ENCODE measurements at regions not wholly inside any gene's neighbourhood (a gene's known extent, or its start where the extent isn't known, plus 50 kb on each side); places are given as distances from the start of the nearest gene placed in this dataset.
A peak's percentile ranks its signal among the peaks of the same experiment; 100 is the strongest.
"Not testable (repeated sequence)": the region's sequence is repeated elsewhere in the genome, so short reads cannot be mapped to it uniquely, and the experiment has no call there.

DNA sequence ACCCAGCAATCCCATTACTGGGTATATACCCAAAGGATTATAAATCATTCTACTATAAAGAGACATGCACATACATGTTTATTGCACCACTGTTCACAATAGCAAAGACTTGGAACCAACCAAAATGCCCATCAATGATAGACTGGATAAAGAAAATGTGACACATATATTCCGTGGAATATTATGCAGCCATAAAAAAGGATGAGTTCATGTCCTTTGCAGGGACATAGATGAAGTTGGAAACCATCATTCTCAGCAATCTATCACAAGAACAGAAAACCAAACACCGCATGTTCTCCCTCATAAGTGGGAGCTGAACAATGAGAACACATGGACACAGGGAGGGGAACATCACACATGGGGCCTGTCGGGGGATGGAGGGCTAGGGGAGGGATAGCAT lies 113.2 kb upstream of the PRSS1 start:
- DNase-seq = not testable (repeated sequence)

DNA sequence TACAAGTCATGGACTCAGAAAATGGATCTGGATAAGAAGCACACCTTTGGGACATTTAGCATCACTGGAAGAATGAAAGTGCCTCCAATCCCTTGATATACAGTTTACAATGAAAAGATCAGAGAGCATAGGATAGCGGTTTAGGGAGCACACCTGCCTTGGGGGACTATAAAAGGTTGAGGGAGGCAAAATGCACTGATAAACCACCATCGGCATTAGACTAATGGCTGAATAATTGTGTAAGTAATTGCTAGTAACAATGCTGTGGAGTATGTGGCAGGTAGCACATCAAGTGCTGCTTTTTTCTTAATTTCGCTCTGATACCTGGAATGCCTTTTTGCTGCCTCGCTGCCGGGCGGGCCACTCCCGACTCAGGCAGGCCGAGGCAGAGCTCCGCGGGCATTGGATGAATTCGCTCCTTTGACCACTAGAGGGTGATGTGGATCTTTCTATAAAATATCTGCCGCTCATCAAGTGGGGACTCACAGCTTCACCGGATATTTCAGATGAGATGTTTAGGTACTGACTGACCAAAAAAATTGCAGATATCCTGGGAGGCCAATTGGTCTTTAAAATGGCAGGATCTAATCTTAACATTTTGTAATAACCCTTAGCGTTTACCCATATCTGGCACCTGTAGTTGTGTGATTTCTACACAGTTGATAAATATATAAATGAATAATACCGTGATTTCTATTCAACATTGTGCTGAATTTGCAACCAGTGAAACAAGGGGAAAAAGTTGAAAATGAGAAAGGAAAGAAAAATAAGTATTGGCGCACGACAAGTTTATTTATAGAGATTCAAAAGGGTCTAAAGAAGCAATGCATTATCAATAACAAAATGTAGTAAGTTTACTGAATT lies 116.8 kb upstream of the PRSS1 start:
- DNase-seq = peak; percentile 67 to 78

DNA sequence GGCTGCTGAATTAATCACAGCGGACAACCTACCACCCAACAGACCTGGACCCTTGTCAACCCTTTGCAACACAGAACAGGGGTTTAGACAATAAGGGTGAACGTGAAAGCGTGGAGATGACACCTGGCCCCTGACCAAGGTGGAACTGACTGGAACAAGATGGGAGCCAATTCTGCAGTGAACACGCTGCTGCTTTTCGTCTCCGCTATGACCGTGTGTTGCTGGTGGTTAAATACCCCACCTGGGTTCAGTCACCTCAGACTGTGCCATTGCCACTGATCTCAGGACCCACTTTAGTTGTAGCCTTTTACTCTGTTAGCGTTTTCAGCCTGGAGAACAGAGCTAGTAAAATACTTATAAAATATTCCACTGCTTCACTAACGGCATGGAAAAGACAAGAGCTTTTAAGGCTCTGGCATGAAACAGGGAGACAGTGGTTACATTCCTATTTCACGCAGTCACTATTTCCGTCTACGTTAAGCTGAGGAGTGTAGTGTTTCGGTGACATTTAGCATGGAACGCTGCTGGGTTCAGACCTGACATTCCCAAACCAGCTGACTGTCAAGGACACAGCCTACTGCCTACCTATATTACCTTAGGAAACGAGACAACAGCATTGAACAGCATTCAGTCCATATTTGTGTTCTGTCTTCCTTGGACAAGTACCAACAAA lies 119.5 kb upstream of the PRSS1 start:
- DNase-seq = no peak

DNA sequence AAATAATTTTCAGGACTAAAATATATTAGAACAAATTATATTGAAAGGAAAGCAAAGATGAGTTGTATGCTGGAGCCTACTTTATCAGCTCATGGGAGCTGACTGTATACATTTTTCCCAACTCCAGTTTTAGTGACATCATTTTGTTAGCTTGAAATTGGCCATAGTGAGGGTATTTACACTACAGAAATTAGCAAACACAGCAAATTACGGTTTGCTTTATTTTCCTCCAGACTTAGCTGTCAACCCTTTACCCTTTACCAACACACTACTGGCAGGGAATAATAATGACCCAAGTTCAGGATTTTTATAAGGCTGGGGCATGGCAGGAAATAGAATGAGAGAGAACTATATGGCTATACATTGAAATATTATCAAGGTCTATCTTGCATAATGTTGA lies 120.3 kb upstream of the PRSS1 start:
- DNase-seq = no peak

DNA sequence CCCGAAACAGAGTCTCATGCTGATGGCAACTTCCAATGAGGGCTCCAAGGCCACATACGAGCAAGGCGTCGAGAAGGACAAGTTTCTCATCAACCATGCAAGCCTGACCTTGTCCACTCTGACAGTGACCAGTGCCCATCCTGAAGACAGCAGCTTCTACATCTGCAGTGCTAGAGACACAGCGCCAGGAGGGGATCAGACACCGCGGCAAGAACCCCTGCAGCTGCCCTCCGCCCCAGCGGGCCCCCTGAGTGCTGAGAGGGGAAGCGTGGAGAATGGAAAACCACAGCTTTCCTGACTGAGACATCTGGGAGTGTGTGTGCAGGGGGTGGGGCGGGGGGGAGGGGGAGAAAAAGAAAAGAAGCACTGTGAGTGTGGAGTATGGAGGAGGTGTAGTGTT lies 122.0 kb upstream of the PRSS1 start:
- DNase-seq = not testable (repeated sequence)

DNA sequence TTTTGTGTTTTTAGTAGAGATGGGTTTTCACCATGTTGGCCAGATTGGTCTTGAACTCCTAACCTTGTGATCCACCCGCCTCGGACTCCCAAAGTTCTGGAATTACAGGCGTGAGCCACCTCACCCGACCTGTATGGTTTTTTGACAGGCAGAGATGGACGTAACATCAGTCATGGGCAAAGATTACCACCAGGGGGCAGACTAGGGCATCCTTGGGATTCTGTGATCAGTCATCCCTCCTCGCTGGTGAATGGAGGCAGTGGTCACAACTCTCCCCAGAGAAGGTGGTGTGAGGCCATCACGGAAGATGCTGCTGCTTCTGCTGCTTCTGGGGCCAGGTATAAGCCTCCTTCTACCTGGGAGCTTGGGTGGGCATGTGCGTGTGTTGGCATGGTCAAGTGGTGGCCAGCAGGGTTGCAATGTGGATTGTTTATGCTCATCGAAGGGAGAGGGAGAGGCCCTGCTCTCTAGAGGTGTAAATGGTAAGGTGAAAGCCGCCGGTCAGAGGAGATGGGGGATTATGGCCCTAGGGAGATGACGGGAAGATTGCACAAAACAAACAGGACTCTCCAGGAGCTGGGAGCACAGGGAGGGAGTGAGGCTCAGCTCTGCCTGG lies 122.7 kb upstream of the PRSS1 start:
- DNase-seq = peak; percentile 65 to 76

DNA sequence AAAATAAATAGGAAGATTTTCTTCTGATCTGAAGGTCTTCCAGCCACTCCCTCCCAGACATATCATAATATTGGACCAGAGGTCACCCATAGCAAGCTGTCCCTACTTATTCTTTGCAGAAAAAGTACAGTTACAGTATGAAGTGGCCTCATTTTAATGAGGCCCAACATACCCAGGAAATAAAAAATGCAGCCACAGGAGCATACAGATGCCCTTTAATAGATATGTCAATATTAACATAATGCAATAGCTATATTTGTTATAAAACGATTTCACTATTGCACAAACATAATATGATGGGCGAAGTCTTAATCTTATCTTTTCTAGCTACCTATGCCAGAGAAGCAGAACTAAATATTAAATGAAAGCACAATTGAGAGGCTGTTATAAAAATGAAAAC lies 124.1 kb upstream of the PRSS1 start:
- DNase-seq = not testable (repeated sequence)

DNA sequence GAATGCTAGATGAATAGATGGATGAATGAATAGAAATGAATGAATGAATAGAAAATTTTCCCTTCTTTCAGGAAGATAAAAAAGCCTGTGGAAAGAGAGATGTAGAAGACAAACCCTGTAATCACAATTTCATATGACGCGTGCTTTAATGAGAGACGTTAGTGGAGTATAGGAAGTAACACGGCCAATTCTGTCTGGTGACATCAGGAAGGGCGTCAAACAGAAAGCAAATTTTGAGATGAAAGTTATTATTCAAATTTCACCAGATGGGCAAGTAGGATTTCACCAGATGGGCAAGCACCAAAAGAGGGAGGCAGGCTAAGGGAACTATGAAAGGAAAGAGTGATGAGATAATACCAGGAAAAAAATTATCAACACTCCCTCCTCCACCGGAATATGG lies 128.9 kb upstream of the PRSS1 start:
- DNase-seq = no peak

DNA sequence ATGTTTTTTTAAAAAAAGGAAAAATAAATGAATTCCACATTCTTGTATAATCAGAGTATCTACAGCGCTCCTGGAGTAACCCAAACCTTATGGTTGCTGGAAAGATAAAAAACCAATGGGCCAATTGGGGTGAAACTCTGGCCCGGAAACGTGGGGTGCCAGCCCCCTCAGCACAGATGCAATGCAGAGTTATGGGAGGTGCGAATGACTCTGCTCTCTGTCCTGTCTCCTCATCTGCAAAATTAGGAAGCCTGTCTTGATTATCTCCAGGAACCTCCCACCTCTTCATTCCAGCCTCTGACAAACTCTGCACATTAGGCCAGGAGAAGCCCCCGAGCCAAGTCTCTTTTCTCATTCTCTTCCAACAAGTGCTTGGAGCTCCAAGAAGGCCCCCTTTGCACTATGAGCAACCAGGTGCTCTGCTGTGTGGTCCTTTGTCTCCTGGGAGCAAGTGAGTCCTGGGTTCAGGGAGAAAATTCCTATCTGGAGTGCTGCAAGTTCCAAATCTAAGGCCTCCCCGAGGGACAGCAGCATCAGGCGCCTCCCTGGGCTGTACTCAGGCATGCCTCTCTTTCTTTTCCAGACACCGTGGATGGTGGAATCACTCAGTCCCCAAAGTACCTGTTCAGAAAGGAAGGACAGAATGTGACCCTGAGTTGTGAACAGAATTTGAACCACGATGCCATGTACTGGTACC lies 130.5 kb upstream of the PRSS1 start:
- DNase-seq = no peak

DNA sequence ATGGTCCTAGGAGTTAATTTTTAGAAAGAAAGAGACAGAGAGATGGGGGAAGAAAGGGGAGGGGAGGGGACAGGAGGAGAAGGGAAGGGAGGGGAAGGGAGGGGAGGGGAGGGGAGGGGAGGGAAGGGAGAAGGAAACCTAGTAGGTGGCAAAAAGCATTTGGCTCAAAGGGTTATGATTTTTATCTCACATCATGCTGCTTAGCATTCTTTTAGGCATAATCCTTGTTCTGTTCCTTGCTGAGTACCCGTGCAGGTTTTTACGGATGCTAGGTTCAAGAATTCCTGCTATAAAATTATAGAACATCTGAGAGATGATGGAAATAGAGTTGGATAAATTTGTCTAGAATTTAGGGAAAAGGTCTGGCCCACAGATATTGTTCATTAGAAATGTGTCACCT lies 132.4 kb upstream of the PRSS1 start:
- no peak for DNase-seq

DNA sequence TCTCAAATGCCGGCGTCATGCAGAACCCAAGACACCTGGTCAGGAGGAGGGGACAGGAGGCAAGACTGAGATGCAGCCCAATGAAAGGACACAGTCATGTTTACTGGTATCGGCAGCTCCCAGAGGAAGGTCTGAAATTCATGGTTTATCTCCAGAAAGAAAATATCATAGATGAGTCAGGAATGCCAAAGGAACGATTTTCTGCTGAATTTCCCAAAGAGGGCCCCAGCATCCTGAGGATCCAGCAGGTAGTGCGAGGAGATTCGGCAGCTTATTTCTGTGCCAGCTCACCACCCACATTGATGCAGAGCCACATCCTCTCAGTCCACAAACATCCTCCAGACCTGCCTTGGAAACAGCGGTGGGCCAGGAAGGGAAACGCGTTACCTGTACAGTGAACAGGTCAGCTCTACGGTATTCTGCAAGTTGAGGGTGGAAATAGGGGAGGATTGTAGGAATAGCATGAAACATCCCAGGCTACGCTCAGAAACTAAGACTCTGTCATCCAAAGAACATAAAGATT lies 133.1 kb upstream of the PRSS1 start:
- DNase-seq = no peak

DNA sequence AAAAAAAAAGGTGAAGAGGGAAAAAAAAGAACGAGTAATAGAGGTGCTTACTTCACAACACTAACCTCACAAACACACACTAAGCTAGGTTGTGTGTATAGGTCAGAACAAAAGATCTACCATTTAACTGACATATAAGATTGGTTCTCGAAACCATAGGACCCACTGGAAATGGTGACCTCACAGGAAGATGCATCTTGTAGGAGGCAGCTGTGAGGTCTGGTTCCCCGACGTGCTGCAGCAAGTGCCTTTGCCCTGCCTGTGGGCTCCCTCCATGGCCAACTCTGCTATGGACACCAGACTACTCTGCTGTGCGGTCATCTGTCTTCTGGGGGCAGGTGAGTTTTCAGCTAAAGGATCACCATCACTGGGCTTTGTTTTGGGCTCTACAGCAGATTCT lies 133.8 kb upstream of the PRSS1 start:
- DNase-seq = no peak

DNA sequence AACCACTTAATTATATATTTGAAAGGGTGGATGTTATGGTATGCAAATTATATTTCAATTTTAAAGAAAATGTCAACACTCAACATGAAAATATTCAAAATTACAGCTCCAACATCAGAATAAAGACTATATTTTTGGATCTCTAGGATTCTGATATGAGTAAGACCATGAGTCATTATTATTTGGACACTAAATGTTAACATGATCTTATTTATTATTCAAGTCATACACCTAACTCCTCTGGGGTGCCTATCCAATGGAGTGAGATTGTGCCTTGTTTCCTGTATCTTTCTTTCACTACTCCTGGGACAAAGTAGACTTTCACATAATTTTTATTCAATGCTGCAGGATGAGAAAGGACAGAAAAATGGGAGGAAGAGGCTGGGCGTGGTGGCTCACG lies 135.2 kb upstream of the PRSS1 start:
- DNase-seq = no peak

DNA sequence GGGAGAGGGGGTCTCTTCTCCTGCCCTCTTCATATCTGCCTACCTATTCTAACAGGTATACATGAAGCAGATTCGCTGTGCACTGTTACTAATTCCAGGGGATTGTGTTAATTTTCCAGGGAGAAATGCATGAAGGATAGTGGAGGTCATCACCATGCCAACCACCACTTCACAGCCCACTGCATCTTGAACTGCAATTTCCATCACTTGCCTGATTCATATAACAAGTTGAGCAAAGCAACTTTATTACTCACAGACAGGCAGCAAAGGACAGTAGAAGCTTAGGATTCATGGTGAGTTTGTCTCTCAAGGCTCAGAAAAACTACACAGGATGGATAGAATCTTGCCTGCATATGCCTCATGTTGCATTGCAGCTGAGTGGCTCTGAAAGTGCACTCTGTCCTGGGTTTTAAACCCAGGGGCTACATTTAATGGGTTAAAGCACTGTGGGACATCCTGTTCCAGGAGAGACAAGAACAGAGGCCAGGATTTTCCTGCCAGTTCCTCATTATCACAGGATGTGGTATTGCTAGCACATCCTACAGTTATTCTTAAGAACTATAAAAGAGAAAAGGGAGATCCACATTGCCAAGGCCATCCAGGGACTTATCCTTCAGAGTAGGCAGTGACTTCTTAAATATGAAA lies 136.9 kb upstream of the PRSS1 start:
- DNase-seq = no peak

DNA sequence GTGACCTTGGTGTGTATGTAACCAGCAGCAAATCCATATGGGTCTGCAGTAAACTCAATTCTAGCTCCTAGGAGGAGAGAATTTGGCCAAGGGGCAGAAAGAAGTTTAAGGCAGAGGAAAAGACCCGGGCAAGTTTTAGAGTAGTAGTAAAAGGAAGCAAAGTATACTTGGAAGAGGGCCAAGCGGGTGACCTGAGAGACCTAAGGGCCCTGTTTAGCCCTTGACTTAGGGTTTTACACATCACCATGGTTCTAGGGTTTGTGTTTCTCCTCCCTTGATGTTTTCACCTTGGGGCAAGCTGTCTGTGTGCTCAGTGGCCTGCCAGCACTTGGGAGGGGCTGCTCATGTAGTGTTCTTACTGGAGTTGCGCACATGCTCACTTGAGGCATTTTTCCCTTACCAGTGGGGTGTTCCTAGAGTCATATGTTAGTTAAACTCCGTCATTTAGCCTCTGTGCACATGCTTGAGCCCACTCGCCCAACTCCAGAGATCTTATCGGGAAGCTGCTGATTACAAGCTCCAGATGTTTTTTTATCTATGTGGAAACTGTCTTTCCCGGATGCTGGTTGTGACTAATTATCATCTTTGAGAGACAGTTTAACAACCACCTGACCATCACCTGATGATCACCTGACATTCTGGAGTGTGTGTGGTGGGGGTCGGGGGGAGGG lies 137.6 kb upstream of the PRSS1 start:
- no peak for DNase-seq

DNA sequence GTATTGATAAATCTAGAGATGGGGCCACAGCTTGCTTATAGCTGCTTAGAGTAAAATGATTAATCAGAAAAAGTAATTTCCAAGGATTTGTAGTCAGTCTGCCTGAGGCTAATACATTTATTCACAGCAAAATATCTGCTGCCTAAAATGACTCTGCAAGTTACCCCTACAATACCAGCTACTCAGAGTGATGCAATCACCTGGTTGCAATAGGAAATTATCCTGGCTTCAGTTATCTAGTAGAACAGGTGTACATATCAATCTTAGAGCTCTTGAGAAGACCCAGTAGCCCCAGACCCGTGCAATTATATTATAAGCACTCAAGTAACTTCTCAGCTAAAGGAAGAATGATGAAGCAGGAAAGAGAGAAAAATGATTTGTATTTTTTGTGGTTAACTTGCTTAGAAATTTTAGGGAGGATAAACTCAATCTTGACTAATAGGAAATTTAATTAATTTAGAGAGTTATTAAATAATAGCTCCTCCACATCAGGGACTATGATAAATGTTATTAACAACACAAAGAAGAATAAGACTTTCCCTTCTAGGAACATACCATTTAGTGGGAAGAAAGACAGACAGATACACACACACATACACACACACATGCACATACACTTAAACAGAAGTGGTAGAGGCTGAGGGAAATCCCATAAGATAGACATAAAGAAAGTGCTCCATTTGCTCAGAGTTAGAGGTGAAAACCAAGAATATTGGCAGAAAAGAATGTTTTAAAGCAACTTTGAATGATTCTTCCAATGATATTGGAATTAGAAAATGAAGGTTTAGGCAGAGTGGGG lies 140.4 kb upstream of the PRSS1 start:
- DNase-seq = no peak

DNA sequence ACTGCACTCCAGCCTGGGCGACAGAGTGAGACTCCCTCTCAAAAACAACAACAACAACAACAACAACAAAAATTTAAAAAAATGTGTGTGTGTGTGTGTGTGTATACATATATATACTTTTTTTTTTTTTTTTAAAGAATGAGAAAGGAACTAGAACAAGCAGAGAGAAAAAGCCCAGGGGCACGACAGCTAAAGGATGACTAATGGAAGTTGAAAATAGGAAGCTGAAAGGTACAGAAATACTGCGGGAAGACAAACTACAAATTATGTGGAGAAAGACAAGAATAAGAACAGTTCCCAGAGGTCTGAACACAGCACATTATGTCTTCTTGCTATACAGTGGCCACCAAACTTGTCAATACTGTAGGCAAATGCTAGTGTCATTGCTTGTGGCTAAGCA lies 141.9 kb upstream of the PRSS1 start:
- DNase-seq = no peak

DNA sequence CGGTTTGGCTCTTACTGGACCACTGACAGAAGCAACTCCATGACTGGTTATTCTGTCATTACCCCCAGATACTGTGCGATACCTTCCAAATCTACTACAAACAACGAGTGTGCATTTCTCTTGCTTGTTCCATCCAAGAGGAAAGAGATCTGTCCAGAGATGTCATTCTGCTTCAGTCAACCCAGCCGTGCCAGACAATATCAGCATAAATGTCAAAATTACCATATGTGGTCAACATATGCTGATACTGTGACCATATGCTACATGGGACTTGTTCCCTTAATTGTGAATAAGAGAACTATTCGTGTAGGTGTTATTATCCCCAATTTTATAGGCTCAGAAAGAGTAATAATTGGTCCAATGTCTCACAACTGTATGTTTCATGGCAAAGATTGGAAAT lies 143.2 kb upstream of the PRSS1 start:
- no peak for DNase-seq

DNA sequence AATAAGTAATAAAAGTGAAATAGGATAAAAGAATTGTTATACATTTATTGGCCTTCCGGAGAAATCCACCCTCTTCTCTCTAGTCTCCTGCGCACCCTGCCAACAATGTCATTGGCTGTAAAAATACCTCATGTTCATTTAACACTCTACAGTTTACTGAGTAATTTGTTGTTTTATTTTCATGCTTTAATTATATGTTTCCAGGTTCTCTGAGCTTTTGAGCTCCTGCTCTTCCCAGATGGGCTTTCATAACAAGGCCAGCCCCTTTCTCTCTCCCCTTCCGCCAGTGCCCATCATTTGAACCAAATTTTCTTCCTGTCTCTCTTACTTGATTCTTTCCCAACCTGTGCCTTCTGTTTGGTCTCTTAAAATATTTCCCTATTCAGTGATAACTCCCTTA lies 144.6 kb upstream of the PRSS1 start:
- DNase-seq = no peak

DNA sequence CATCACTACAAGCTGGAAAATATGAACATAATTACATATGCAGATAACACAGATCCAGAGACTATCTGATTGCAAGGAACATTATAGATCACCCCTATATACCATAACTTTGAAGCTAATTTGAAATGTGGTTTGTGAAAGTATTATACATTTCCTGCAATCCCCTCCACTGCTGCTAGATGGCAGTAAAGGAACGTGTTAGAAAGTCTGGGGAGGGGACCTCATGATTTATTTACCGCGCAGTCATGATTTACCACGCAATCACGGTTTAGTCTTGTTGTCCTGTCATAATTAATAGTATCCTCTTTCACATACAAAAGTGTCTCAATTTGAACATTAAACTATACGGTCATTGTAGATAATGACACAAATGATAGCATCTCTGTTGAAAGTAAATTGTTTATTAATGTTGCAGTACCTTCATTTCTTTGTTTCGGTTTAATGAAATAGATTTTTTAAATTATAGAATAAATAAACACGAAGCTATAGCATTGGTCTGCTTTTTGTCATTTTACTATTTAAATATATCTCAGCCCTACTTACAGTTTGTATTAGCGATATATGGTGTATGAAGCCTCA lies 145.3 kb upstream of the PRSS1 start:
- peak; percentile 56 to 70 for DNase-seq

DNA sequence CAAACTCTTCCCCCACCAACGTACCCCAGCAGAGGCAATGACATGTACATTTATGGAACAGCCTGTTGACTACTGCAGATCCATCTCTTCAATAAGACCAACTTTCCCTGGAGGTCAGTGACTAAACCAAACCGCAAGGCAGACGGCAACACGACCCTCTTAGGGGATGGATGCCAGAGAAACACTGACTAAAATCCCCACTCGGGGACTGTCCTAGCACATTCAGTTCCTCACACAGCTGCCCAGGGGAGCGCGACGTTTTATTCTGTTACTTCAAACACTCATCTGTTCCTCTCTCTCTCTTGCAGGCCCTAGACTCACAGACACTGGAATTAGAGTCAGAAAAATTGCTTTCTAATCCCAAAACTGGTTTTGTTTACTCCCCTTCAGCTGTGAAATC lies 146.5 kb upstream of the PRSS1 start:
- no peak for DNase-seq

Measured in CD4-positive, alpha-beta T cell treated with Interferon alpha-2 for 1 hour (primary cell).